K562 (cell line): ENCODE measurements at regions not wholly inside any gene's neighbourhood (a gene's known extent, or its start where the extent isn't known, plus 50 kb on each side); places are given as distances from the start of the nearest gene placed in this dataset.

ENCODE experiments used
- ATAC-seq: fragments of 200-7000 bp; cut with Tn5 transposase; 3 replicates; pipeline ENCODE4 v1.9.1; 2020; ENCODE audit warnings: moderate library complexity
- BruUV-seq: library from RNA; stranded (reverse); fragments of 400-500 nt; replicated peaks from 2 replicates; lab custom pipeline; 2021; lab: Mats Ljungman, UMichigan
- CTCF ChIA-PET: fragments of 300-600 bp; formaldehyde crosslinking; extraction: SDS; loops from one replicate; lab custom pipeline; 2021; ENCODE audit warnings: low intra/inter-chr PET ratio; lab: Yijun Ruan, JAX
- POLR2A ChIA-PET: fragments of 300-600, 350-650 bp; sonication (Branson Sonifier 250); formaldehyde crosslinking; extraction: SDS; loops from one replicate; lab custom pipeline; 2021; ENCODE audit warnings: antibody characterized with exemption, inconsistent platforms; lab: Yijun Ruan, JAX
- DNase-seq, 4 experiments: peaks; one replicate each; pipeline versions ENCODE4 v3.0.0 to v3.0.0-alpha.2; 2011 to 2018; ENCODE audit warnings: low spot score in 3 of 4, mixed read lengths in 3 of 4; ENCODE audit errors: extremely low read depth in 1 of 4
- FAIRE-seq: peaks from 2 replicates; lab custom pipeline; 2011; peaks lifted over from hg19 to GRCh38; lab: Jason Lieb, UNC
- H2AFZ ChIP-seq: 2 replicates; pipeline ENCODE4 v1.6.0; 2011; ENCODE audit warnings: low read depth, low read length, control low read depth, inconsistent platforms
- H3K27ac ChIP-seq: fragments of 200-600 bp; 3 replicates; pipeline ENCODE4 v1.8.0; 2011; ENCODE audit warnings: low read depth, mild to moderate bottlenecking, control low read depth, inconsistent platforms, low read length, moderate library complexity, mixed read lengths; ENCODE audit errors: extremely low read depth
- H3K27me3 ChIP-seq, 2 experiments: fragments of 300-600 bp in 1 of 2; 2 replicates in 1 of 2; 3 replicates in 1 of 2; pipeline versions ENCODE4 v1.6.0 to v1.8.0; 2011; ENCODE audit warnings: inconsistent platforms in 2 of 2, low read length in 2 of 2, mild to moderate bottlenecking in 1 of 2, mixed read lengths in 1 of 2, moderate library complexity in 1 of 2; ENCODE audit not compliant: control insufficient read depth in 2 of 2, insufficient read depth in 2 of 2
- H3K36me3 ChIP-seq: fragments of 300-600 bp; 3 replicates; pipeline ENCODE4 v1.8.0; 2011; ENCODE audit warnings: mild to moderate bottlenecking, low read length, inconsistent platforms; ENCODE audit not compliant: control insufficient read depth, insufficient read depth
- H3K4me1 ChIP-seq, 2 experiments: fragments of 200-600 bp in 1 of 2; replicated peaks in 1 of 2; 2 replicates in 1 of 2; 3 replicates in 1 of 2; pipeline versions ENCODE4 v1.5.1 to v1.8.0; 2011; ENCODE audit warnings: inconsistent platforms in 2 of 2, low read length in 2 of 2, mild to moderate bottlenecking in 1 of 2, mixed read lengths in 1 of 2, moderate library complexity in 1 of 2; ENCODE audit not compliant: control insufficient read depth in 2 of 2, insufficient read depth in 2 of 2
- H3K4me2 ChIP-seq: 2 replicates; pipeline ENCODE4 v1.6.1; 2011; ENCODE audit warnings: low read length, control low read depth, inconsistent platforms, mixed read lengths; ENCODE audit not compliant: insufficient read depth
- H3K4me3 ChIP-seq: fragments of 200-600 bp; sonication (generic), shearing (Covaris generic); 2 replicates; pipeline ENCODE4 v1.5.1; 2016; ENCODE audit warnings: control low read depth, inconsistent platforms
- H3K79me2 ChIP-seq: fragments of 200-600 bp; 3 replicates; pipeline ENCODE4 v1.8.0; 2011; ENCODE audit warnings: low read length, inconsistent platforms; ENCODE audit not compliant: control insufficient read depth, insufficient read depth
- H3K9ac ChIP-seq, 2 experiments: 2 replicates each; pipeline versions ENCODE4 v1.6.0 to v1.6.1; 2011; ENCODE audit warnings: low read depth in 2 of 2, low read length in 2 of 2, control low read depth in 1 of 2, inconsistent platforms in 1 of 2, mild to moderate bottlenecking in 1 of 2, mixed read lengths in 1 of 2; ENCODE audit not compliant: insufficient read depth in 1 of 2
- H3K9me1 ChIP-seq: one replicate; pipeline ENCODE4 v1.6.0; 2011; ENCODE audit warnings: inconsistent platforms, mild to moderate bottlenecking, low read length, moderate library complexity; ENCODE audit not compliant: control insufficient read depth, insufficient read depth
- H3K9me3 ChIP-seq: replicated peaks from 2 replicates; pipeline ENCODE4 v1.5.1; 2011; ENCODE audit warnings: low read depth, low read length, inconsistent platforms; ENCODE audit not compliant: control insufficient read depth, insufficient read depth
- H4K20me1 ChIP-seq: replicated peaks from 2 replicates; pipeline ENCODE4 v1.6.1; 2011; ENCODE audit warnings: low read length, inconsistent platforms, mixed read lengths; ENCODE audit not compliant: control insufficient read depth, insufficient read depth
- DNMT1 ChIP-seq: fragments of 450-650 bp; IDR thresholded peaks from 2 replicates; pipeline ENCODE4 v1.6.1; 2016; ENCODE audit warnings: antibody characterized with exemption, mild to moderate bottlenecking
- HDAC2 ChIP-seq: fragments of 450-650 bp; IDR thresholded peaks from 2 replicates; pipeline ENCODE4 v1.6.1; 2016; ENCODE audit warnings: mild to moderate bottlenecking
- HOMEZ ChIP-seq: fragments of 250-450 bp; sonication (Bioruptor Pico); IDR thresholded peaks from 2 replicates; pipeline ENCODE4 v1.4.0; 2020; ENCODE audit warnings: mild to moderate bottlenecking, moderate library complexity
- WGBS: fragments of 100-300 bp; shearing (Covaris generic); methylation state at CpG from one replicate; pipeline ENCODE4 v1.1.6; 2016; ENCODE audit warnings: low coverage, mixed read lengths; ENCODE audit not compliant: insufficient coverage; ENCODE audit errors: missing lambda C conversion rate; 5-methylcytosine and 5-hydroxymethylcytosine counted together
- in situ Hi-C: fragments of 300-500 bp; cut with MboI; formaldehyde crosslinking; loops from 4 replicates; pipeline ENCODE4 v1.15.0; 2018; ENCODE audit warnings: inconsistent platforms, mixed read lengths
- intact Hi-C: fragments of 100-400 bp; cut with micrococcal nuclease; formaldehyde crosslinking; loops from 2 replicates; pipeline ENCODE4 v1.14.2; 2022

- no peak for TF ChIP-seq HOMEZ (CRISPR knock-in tag)
- TF ChIP-seq, all 486 proteins: peak for 0
Observed at GRCh38 chr14:48726080-48726642, 860.0 kb downstream of the RPS29 start (continued).

GRCh38 chr14:48725051-48725734 is 861.0 kb downstream of the RPS29 start:
- no peaks in the 10 kb centered on the region for H4K20me1 ChIP-seq
- H2AFZ ChIP-seq: no peak overlapping the region
- ATAC-seq (no peak), FAIRE-seq (no peak), DNase-seq (no peak)
- ChIA-PET POLR2A (no interaction called here), CTCF (no interaction called here)
- no peak overlapping the region for H3K4me3 ChIP-seq
- WGBS: 0% methylated on average over 6 of the region's 6 CpGs
- in situ Hi-C loops (no loop called here), intact Hi-C loops (no loop called here)
- no peak for TF ChIP-seq HDAC2
- TF ChIP-seq DNMT1: no peak
- H3K27ac ChIP-seq: no peak overlapping the region
- no peaks in the 10 kb centered on the region for H3K9me1 ChIP-seq
- H3K9ac ChIP-seq: no peak overlapping the region
- H3K4me2 ChIP-seq: no peak overlapping the region
- no peaks in the 10 kb centered on the region for H3K4me1 ChIP-seq
- no peaks in the 10 kb centered on the region; the same call in 1 of the 2 replicates for H3K9me3 ChIP-seq
- H3K27me3 ChIP-seq: no peaks in the 10 kb centered on the region
- BruUV-seq: no TSS peak
- no peaks in the 10 kb centered on the region for H3K36me3 ChIP-seq
- no peaks in the 10 kb centered on the region for H3K79me2 ChIP-seq
